Progenitor cell of endocrine pancreas (in vitro differentiated cells): ENCODE measurements at regions not wholly inside any gene's neighbourhood (a gene's known extent, or its start where the extent isn't known, plus 50 kb on each side); places are given as distances from the start of the nearest gene placed in this dataset.

Experiments
- DNase-seq: peaks from one replicate; pipeline ENCODE4 v3.0.0; 2021; ENCODE audit warnings: low spot score; ENCODE audit not compliant: unreplicated experiment
- H3K27ac Mint-ChIP-seq: 2 replicates; pipeline ENCODE4 v1.8.0; 2021; ENCODE audit warnings: mild to moderate bottlenecking, moderate library complexity, mixed read lengths
- H3K27me3 Mint-ChIP-seq: 2 replicates; pipeline ENCODE4 v1.8.0; 2021; ENCODE audit warnings: mixed read lengths
- H3K36me3 Mint-ChIP-seq: 2 replicates; pipeline ENCODE4 v1.8.0; 2022; ENCODE audit warnings: mixed read lengths; ENCODE audit not compliant: insufficient read depth
- H3K4me1 Mint-ChIP-seq: 2 replicates; pipeline ENCODE4 v1.8.0; 2021; ENCODE audit warnings: low read depth, mixed read lengths
- H3K4me3 Mint-ChIP-seq: 2 replicates; pipeline ENCODE4 v1.8.0; 2021; ENCODE audit warnings: low read depth, mild to moderate bottlenecking, moderate library complexity, mixed read lengths
- H3K9me3 Mint-ChIP-seq: 2 replicates; pipeline ENCODE4 v1.8.0; 2021; ENCODE audit warnings: low read depth, mixed read lengths
- CTCF ChIP-seq: fragments of 200-600 bp; sonication (generic); IDR thresholded peaks from one replicate; pipeline ENCODE4 v1.5.0; 2021; ENCODE audit warnings: antibody characterized with exemption, mild to moderate bottlenecking; ENCODE audit not compliant: unreplicated experiment

DNA sequence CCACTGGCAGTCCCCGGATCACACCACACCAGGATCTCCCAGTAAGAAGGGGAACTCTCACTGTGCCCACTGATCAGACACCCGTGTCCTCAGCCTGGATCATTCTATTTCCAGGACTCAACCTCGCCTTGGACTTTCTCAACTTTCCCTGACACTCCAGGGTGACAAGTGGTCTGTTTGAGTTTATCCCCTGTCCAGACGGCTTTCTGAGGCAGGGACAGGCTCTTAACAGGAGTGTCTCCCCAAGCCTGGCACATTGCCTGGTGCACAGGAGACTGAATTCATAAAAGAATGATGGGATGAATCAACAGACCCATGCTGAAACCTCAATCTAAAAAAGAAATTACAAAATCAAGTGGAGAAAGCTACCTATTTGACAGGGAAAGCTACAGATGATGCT lies 606.6 kb downstream of the EFNB2 start:
- Mint-ChIP-seq H3K9me3 (no peaks in the 10 kb centered on the region), H3K27me3 (peaks cover 33% of the 10 kb centered on the region), H3K4me1 (no peaks in the 10 kb centered on the region), H3K4me3 (no peak overlapping the region), H3K36me3 (no peaks in the 10 kb centered on the region), H3K27ac (no peak overlapping the region)
- TF ChIP-seq CTCF: no peak
- DNase-seq: no peak

DNA sequence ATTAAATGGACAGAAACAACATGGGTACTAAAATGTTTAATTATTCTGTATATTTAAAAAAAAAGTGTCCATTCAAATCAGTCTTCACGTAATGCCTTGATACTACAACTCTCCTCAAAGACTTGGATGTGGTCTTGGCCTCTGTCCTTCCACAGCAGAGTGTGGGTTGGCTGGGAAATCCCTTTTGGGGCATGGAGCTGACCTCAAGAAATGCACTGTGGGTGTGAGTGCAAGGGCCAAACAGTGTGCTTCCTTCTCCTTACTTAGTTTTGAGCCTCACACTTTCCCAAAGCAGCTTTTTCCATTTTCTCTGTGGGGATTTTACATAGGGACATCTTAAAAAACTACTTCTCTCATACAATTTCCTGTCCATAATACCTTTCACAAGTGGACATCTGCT lies 607.4 kb downstream of the EFNB2 start:
- H3K27ac Mint-ChIP-seq: no peak overlapping the region
- H3K4me1 Mint-ChIP-seq: no peaks in the 10 kb centered on the region
- no peak overlapping the region for H3K4me3 Mint-ChIP-seq
- peaks cover 3% of the 10 kb centered on the region for H3K9me3 Mint-ChIP-seq
- DNase-seq: no peak
- no peaks in the 10 kb centered on the region for H3K36me3 Mint-ChIP-seq
- TF ChIP-seq CTCF: no peak
- peaks cover 39% of the 10 kb centered on the region for H3K27me3 Mint-ChIP-seq

DNA sequence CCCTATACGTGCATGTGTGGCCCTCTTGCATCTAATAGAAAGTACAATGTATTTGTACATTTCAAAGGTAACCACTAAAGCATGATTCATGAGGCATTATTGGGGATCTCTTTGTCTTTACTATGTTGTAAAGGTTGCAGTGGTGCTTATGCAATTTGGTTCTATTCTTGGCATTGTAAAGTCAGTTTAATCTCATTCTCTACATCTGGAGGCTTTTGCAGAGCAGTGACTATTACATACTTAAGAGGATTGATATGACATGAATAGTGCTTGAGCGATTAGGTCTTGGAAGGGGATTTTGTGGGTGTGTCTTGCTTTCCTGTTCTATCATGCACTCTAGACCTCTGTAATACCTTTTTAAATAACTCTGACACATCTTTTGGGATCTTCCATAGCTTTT lies 610.0 kb downstream of the EFNB2 start:
- TF ChIP-seq CTCF: no peak
- Mint-ChIP-seq H3K4me3 (no peak overlapping the region), H3K9me3 (peaks cover 3% of the 10 kb centered on the region), H3K27ac (no peak overlapping the region), H3K27me3 (peaks cover 52% of the 10 kb centered on the region), H3K36me3 (no peaks in the 10 kb centered on the region), H3K4me1 (peaks cover 8% of the 10 kb centered on the region)
- no peak for DNase-seq

GRCh38 chr13:105921711-105922110 lies 613.8 kb downstream of the EFNB2 start:
- peaks cover 3% of the 10 kb centered on the region for H3K9me3 Mint-ChIP-seq
- H3K36me3 Mint-ChIP-seq: no peaks in the 10 kb centered on the region
- peaks cover 48% of the 10 kb centered on the region for H3K27me3 Mint-ChIP-seq
- H3K4me3 Mint-ChIP-seq: no peak overlapping the region
- no peak for DNase-seq
- TF ChIP-seq CTCF: no peak
- no peak overlapping the region for H3K27ac Mint-ChIP-seq
- H3K4me1 Mint-ChIP-seq: peaks cover 13% of the 10 kb centered on the region

- Mint-ChIP-seq H3K9me3 (peaks cover 3% of the 10 kb centered on the region), H3K27ac (no peak overlapping the region), H3K4me1 (peaks cover 13% of the 10 kb centered on the region), H3K36me3 (no peaks in the 10 kb centered on the region), H3K4me3 (no peak overlapping the region), H3K27me3 (peaks cover 43% of the 10 kb centered on the region)
- no peak for TF ChIP-seq CTCF
- DNase-seq: no peak
Observed at GRCh38 chr13:105920370-105920769, 615.1 kb downstream of the EFNB2 start.
